ENCODE measurements at regions not wholly inside any gene's neighbourhood (a gene's known extent, or its start where the extent isn't known, plus 50 kb on each side); places are given as distances from the start of the nearest gene placed in this dataset.

GRCh38 chr3:56997041-56997440 lies 63.4 kb upstream of the SPATA12 start:
- Histone ChIP-seq H3K27me3 (replicated peaks in 1 of 4; ENCODE audit: control insufficient read depth in 3 of 4, extremely low read depth in 1 of 4, insufficient read depth in 3 of 4, low read length in 3 of 4) (no peaks in the 10 kb centered on the region), H3K9ac (replicated peaks in 1 of 4; ENCODE audit: extremely low read depth in 1 of 4, low read depth in 3 of 4, low read length in 3 of 4) (no peak overlapping the region), H3K56ac (replicated peaks; ENCODE audit: insufficient read length, low read depth, low read length) (no peak overlapping the region), H3K79me2 (ENCODE audit: control insufficient read depth in 1 of 2, insufficient read depth in 2 of 2, low read length in 2 of 2) (no peaks in the 10 kb centered on the region), H3K4ac (replicated peaks; ENCODE audit: insufficient read length, low read depth, low read length) (no peak overlapping the region), H3K27ac (ENCODE audit: low read depth, low read length) (no peak overlapping the region), H3K9me3 (ENCODE audit: insufficient read depth in 2 of 2, low read depth in 1 of 2, low read length in 1 of 2) (no peaks in the 10 kb centered on the region), H3K4me3 (ENCODE audit: extremely low read depth in 1 of 4, insufficient read depth in 2 of 4, low read depth in 3 of 4, low read length in 4 of 4) (no peak overlapping the region), H2AK5ac (ENCODE audit: low read depth, low read length) (no peak overlapping the region), H2AFZ (ENCODE audit: low read length) (no peak overlapping the region), H3K23ac (ENCODE audit: insufficient read length) (no peak overlapping the region), H2BK5ac (ENCODE audit: low read depth, low read length) (no peak overlapping the region), H2BK15ac (ENCODE audit: low read length) (no peak overlapping the region), H2BK20ac (ENCODE audit: low read length) (no peak overlapping the region), H4K91ac (replicated peaks; ENCODE audit: insufficient read length, low read length) (no peak overlapping the region), H4K8ac (ENCODE audit: extremely low read depth, insufficient read depth, low read length) (no peak overlapping the region), H2BK12ac (ENCODE audit: low read depth, low read length) (no peak overlapping the region), H3K4me1 (replicated peaks in 1 of 4; ENCODE audit: control insufficient read depth in 3 of 4, insufficient read depth in 4 of 4, low read length in 3 of 4) (no peaks in the 10 kb centered on the region), H2BK120ac (replicated peaks; ENCODE audit: low read depth, low read length) (no peak overlapping the region), H3K4me2 (ENCODE audit: insufficient read depth in 1 of 2, low read depth in 2 of 2, low read length in 2 of 2) (no peak overlapping the region), H4K20me1 (replicated peaks in 1 of 2; ENCODE audit: control insufficient read depth in 1 of 2, insufficient read depth in 2 of 2, low read length in 2 of 2) (no peaks in the 10 kb centered on the region), H3K23me2 (ENCODE audit: low read depth, low read length) (no peaks in the 10 kb centered on the region; the same call in 1 of the 2 replicates), H4K5ac (ENCODE audit: insufficient read length, low read depth, low read length) (no peak overlapping the region), H3K36me3 (ENCODE audit: control insufficient read depth in 2 of 4, insufficient read depth in 4 of 4, low read length in 3 of 4) (no peaks in the 10 kb centered on the region), H3K14ac (ENCODE audit: insufficient read length) (no peak overlapping the region), H3K79me1 (ENCODE audit: low read depth, low read length) (peaks cover 2% of the 10 kb centered on the region; the same call in 1 of the 2 replicates), H3K18ac (ENCODE audit: extremely low read depth, low read length) (no peak overlapping the region)
- TF ChIP-seq SUZ12 (IDR thresholded peaks at IDR 0.05; ENCODE audit: low read length) (no peak), GTF2F1 (IDR thresholded peaks at IDR 0.05; ENCODE audit: borderline replicate concordance, low read depth, low read length) (no peak), BRCA1 (IDR thresholded peaks at IDR 0.05; ENCODE audit: low read depth, low read length) (no peak), KDM5A (IDR thresholded peaks at IDR 0.05; ENCODE audit: low read length) (no peak)
- ChIA-PET POLR2A (ENCODE audit: partially characterized antibody) (no interaction called here), CTCF (ENCODE audit: partially characterized antibody) (interaction anchor here (0.9 to 4.9 kb wide), 13 partner anchors 9 to 181 kb away, joined by 3 to 63 read pairs (median 9); no protein-coding TSS in a partner anchor)
- FAIRE-seq (no peak), DNase-seq (ENCODE audit: low read depth in 1 of 2, low spot score in 2 of 2) (no peak)
- 88% methylated on average over 3 of the region's 3 CpGs; no CpG with 5 or more reads in 1 of the 2 experiments for WGBS, 2 experiments (ENCODE audit: extremely low coverage in 1 of 2, insufficient coverage in 1 of 2, insufficient read length in 1 of 2, insufficient replicate concordance in 2 of 2, low coverage in 1 of 2, low lambda C conversion rate in 2 of 2, missing lambda C conversion rate in 1 of 2)
